ENCODE measurements at regions not wholly inside any gene's neighbourhood (a gene's known extent, or its start where the extent isn't known, plus 50 kb on each side); places are given as distances from the start of the nearest gene placed in this dataset.

DNA sequence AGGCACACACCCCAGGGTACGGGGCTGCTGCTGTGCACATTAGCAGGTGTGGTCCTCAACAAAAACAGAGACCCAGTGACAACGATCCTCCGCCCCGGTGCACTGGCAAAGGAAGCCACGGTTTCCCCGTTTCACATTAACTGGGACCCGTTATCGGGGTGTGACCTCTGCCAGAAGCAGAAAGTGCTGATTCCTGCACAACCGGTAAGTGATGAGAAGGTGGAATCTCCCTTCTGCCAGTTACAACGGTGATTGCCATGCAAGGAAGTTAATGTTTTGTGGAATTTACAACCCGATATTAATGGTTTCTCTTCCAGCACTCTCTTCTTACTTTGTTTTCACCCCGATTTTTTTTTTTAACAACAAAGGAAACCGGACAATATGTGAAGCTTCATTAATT, 294.9 kb upstream of the IRX1 start:
- TF ChIP-seq, protein P1, sequence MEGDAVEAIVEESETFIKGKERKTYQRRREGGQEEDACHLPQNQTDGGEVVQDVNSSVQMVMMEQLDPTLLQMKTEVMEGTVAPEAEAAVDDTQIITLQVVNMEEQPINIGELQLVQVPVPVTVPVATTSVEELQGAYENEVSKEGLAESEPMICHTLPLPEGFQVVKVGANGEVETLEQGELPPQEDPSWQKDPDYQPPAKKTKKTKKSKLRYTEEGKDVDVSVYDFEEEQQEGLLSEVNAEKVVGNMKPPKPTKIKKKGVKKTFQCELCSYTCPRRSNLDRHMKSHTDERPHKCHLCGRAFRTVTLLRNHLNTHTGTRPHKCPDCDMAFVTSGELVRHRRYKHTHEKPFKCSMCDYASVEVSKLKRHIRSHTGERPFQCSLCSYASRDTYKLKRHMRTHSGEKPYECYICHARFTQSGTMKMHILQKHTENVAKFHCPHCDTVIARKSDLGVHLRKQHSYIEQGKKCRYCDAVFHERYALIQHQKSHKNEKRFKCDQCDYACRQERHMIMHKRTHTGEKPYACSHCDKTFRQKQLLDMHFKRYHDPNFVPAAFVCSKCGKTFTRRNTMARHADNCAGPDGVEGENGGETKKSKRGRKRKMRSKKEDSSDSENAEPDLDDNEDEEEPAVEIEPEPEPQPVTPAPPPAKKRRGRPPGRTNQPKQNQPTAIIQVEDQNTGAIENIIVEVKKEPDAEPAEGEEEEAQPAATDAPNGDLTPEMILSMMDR (IDR thresholded peaks at IDR 0.05): no peak
- TF ChIP-seq FOXM1 (IDR thresholded peaks at IDR 0.05; ENCODE audit: low read depth): no peak
- no peak for TF ChIP-seq POLR2AphosphoS5 (IDR thresholded peaks at IDR 0.05; ENCODE audit: low read depth, low read length)
- TF ChIP-seq YY1 (IDR thresholded peaks at IDR 0.05; ENCODE audit: low read depth): no peak
- no peak for TF ChIP-seq GABPA (IDR thresholded peaks at IDR 0.05; ENCODE audit: low read depth)
- TF ChIP-seq, protein P2, sequence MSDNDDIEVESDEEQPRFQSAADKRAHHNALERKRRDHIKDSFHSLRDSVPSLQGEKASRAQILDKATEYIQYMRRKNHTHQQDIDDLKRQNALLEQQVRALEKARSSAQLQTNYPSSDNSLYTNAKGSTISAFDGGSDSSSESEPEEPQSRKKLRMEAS (IDR thresholded peaks at IDR 0.05; ENCODE audit: low read depth): no peak
- TF ChIP-seq SMC3 (IDR thresholded peaks at IDR 0.05; ENCODE audit: low read depth, low read length): no peak
- TF ChIP-seq ELF1 (IDR thresholded peaks at IDR 0.05): no peak
- no peak for TF ChIP-seq RFX5 (IDR thresholded peaks at IDR 0.05; ENCODE audit: low read length)
